ACC112 (cell line): ENCODE measurements at regions not wholly inside any gene's neighbourhood (a gene's known extent, or its start where the extent isn't known, plus 50 kb on each side); places are given as distances from the start of the nearest gene placed in this dataset.
"Not testable (repeated sequence)": the region's sequence is repeated elsewhere in the genome, so short reads cannot be mapped to it uniquely, and the experiment has no call there.

Source experiments
- H2AFZ ChIP-seq: fragments of 200-600 bp; sonication (generic); one replicate; pipeline ENCODE4 v1.6.0; 2017; ENCODE audit warnings: antibody characterized with exemption, low read length; ENCODE audit not compliant: unreplicated experiment
- H3K27ac ChIP-seq: fragments of 200-600 bp; sonication (generic); 2 replicates; pipeline ENCODE4 v1.5.1; 2014; ENCODE audit warnings: low read depth, mild to moderate bottlenecking, antibody characterized with exemption, low read length, moderate library complexity
- H3K27me3 ChIP-seq: fragments of 200-600 bp; sonication (generic); 2 replicates; pipeline ENCODE4 v1.6.1; 2014; ENCODE audit warnings: mild to moderate bottlenecking, antibody characterized with exemption, low read length, moderate library complexity, mixed read lengths; ENCODE audit not compliant: insufficient read depth
- H3K36me3 ChIP-seq: fragments of 200-600 bp; sonication (generic); 2 replicates; pipeline ENCODE4 v1.6.1; 2016; ENCODE audit warnings: mild to moderate bottlenecking, antibody characterized with exemption, low read length, moderate library complexity, mixed read lengths; ENCODE audit not compliant: insufficient read depth
- H3K4me1 ChIP-seq: fragments of 200-600 bp; sonication (generic); one replicate; pipeline ENCODE4 v1.6.1; 2016; ENCODE audit warnings: low read length, mixed read lengths; ENCODE audit not compliant: insufficient read depth, unreplicated experiment, control insufficient read depth
- H3K4me3 ChIP-seq: fragments of 200-600 bp; sonication (generic); 2 replicates; pipeline ENCODE4 v1.5.1; 2014; ENCODE audit warnings: mild to moderate bottlenecking, low read depth, low read length
- H3K79me2 ChIP-seq: fragments of 200-600 bp; sonication (generic); one replicate; pipeline ENCODE4 v1.6.0; 2016; ENCODE audit warnings: low read length; ENCODE audit not compliant: control insufficient read depth, unreplicated experiment, insufficient read depth

- Histone ChIP-seq H2AFZ (no peak overlapping the region), H3K27me3 (no peaks in the 10 kb centered on the region), H3K4me3 (no peak overlapping the region), H3K27ac (no peak overlapping the region), H3K4me1 (no peaks in the 10 kb centered on the region), H3K36me3 (no peaks in the 10 kb centered on the region), H3K79me2 (no peaks in the 10 kb centered on the region)
These were observed 1000.2 kb downstream of the TDRD15 start for GRCh38 chr2:22124003-22124402.

GRCh38 chr2:22126106-22126505 is 1002.3 kb downstream of the TDRD15 start:
- H3K27ac ChIP-seq: no peak overlapping the region
- no peak overlapping the region for H3K4me3 ChIP-seq
- no peaks in the 10 kb centered on the region for H3K79me2 ChIP-seq
- H2AFZ ChIP-seq: no peak overlapping the region
- no peaks in the 10 kb centered on the region for H3K27me3 ChIP-seq
- no peaks in the 10 kb centered on the region for H3K4me1 ChIP-seq
- H3K36me3 ChIP-seq: no peaks in the 10 kb centered on the region

GRCh38 chr2:22126978-22127377 is 1003.2 kb downstream of the TDRD15 start:
- H2AFZ ChIP-seq: no peak overlapping the region
- no peak overlapping the region for H3K27ac ChIP-seq
- no peaks in the 10 kb centered on the region for H3K36me3 ChIP-seq
- no peak overlapping the region for H3K4me3 ChIP-seq
- no peaks in the 10 kb centered on the region for H3K4me1 ChIP-seq
- H3K27me3 ChIP-seq: no peaks in the 10 kb centered on the region
- H3K79me2 ChIP-seq: no peaks in the 10 kb centered on the region

- no peak overlapping the region for H2AFZ ChIP-seq
- H3K36me3 ChIP-seq: no peaks in the 10 kb centered on the region
- no peak overlapping the region for H3K27ac ChIP-seq
- no peaks in the 10 kb centered on the region for H3K79me2 ChIP-seq
- no peak overlapping the region for H3K4me3 ChIP-seq
- no peaks in the 10 kb centered on the region for H3K27me3 ChIP-seq
- no peaks in the 10 kb centered on the region for H3K4me1 ChIP-seq
These were observed 1010.7 kb downstream of the TDRD15 start for GRCh38 chr2:22134421-22134820.

- Histone ChIP-seq H2AFZ (no peak overlapping the region), H3K4me1 (no peaks in the 10 kb centered on the region), H3K36me3 (no peaks in the 10 kb centered on the region), H3K27ac (no peak overlapping the region), H3K27me3 (no peaks in the 10 kb centered on the region), H3K79me2 (no peaks in the 10 kb centered on the region), H3K4me3 (no peak overlapping the region)
These were observed 1012.7 kb downstream of the TDRD15 start for GRCh38 chr2:22136446-22136845.

GRCh38 chr2:22143840-22144239 is 1020.1 kb downstream of the TDRD15 start:
- H3K27ac ChIP-seq: no peak overlapping the region
- no peaks in the 10 kb centered on the region for H3K36me3 ChIP-seq
- no peak overlapping the region for H3K4me3 ChIP-seq
- no peaks in the 10 kb centered on the region for H3K79me2 ChIP-seq
- H2AFZ ChIP-seq: no peak overlapping the region
- H3K27me3 ChIP-seq: no peaks in the 10 kb centered on the region
- no peaks in the 10 kb centered on the region for H3K4me1 ChIP-seq

GRCh38 chr2:22153931-22154613 is 1030.3 kb downstream of the TDRD15 start:
- no peak overlapping the region for H3K4me3 ChIP-seq
- H3K4me1 ChIP-seq: no peaks in the 10 kb centered on the region
- no peaks in the 10 kb centered on the region for H3K36me3 ChIP-seq
- H3K27ac ChIP-seq: no peak overlapping the region
- no peak overlapping the region for H2AFZ ChIP-seq
- no peaks in the 10 kb centered on the region for H3K79me2 ChIP-seq
- H3K27me3 ChIP-seq: no peaks in the 10 kb centered on the region

GRCh38 chr2:22156661-22157060 is 1032.9 kb downstream of the TDRD15 start:
- H3K27ac ChIP-seq, H3K4me3 ChIP-seq, H3K36me3 ChIP-seq, H3K4me1 ChIP-seq, H2AFZ ChIP-seq, H3K27me3 ChIP-seq, H3K79me2 ChIP-seq: not testable (repeated sequence)

- H2AFZ ChIP-seq: no peak overlapping the region
- H3K4me1 ChIP-seq: no peaks in the 10 kb centered on the region
- H3K4me3 ChIP-seq: no peak overlapping the region
- H3K27ac ChIP-seq: no peak overlapping the region
- H3K27me3 ChIP-seq: no peaks in the 10 kb centered on the region
- H3K79me2 ChIP-seq: no peaks in the 10 kb centered on the region
- H3K36me3 ChIP-seq: no peaks in the 10 kb centered on the region
These were observed 1043.5 kb downstream of the TDRD15 start for GRCh38 chr2:22167256-22167655.

GRCh38 chr2:22175003-22175402 is 1051.2 kb downstream of the TDRD15 start:
- no peaks in the 10 kb centered on the region for H3K27me3 ChIP-seq
- H3K4me1 ChIP-seq: no peaks in the 10 kb centered on the region
- H3K4me3 ChIP-seq: no peak overlapping the region
- no peaks in the 10 kb centered on the region for H3K36me3 ChIP-seq
- H2AFZ ChIP-seq: no peak overlapping the region
- H3K79me2 ChIP-seq: no peaks in the 10 kb centered on the region
- no peak overlapping the region for H3K27ac ChIP-seq

GRCh38 chr2:22185251-22185650 is 1061.5 kb downstream of the TDRD15 start:
- Histone ChIP-seq H3K27ac (no peak overlapping the region), H2AFZ (no peak overlapping the region), H3K79me2 (no peaks in the 10 kb centered on the region), H3K4me3 (no peak overlapping the region), H3K4me1 (no peaks in the 10 kb centered on the region), H3K36me3 (no peaks in the 10 kb centered on the region), H3K27me3 (no peaks in the 10 kb centered on the region)
